Activated gamma-delta T cell treated with Interleukin-2 at 50 U/mL for 16 hours (primary cell): ENCODE measurements at regions not wholly inside any gene's neighbourhood (a gene's known extent, or its start where the extent isn't known, plus 50 kb on each side); places are given as distances from the start of the nearest gene placed in this dataset.

Experiments
- DNase-seq: peaks from one replicate; pipeline ENCODE4 v3.0.0-alpha.2; 2020

- DNase-seq: peak; percentile 7
Observed at GRCh38 chr5:67350618-67351201, 154.1 kb upstream of the CD180 start.

- DNase-seq: no peak
Observed at GRCh38 chr5:67350185-67350584, 153.6 kb upstream of the CD180 start.

GRCh38 chr5:67347821-67348220 lies 151.2 kb upstream of the CD180 start:
- no peak for DNase-seq

- no peak for DNase-seq
Observed at GRCh38 chr5:67346611-67347010, 150.0 kb upstream of the CD180 start.

GRCh38 chr5:67344870-67345269 lies 148.3 kb upstream of the CD180 start:
- no peak for DNase-seq

GRCh38 chr5:67343835-67344234 lies 147.2 kb upstream of the CD180 start:
- no peak for DNase-seq

- no peak for DNase-seq
Observed at GRCh38 chr5:67341478-67341877, 144.9 kb upstream of the CD180 start.

- DNase-seq: no peak
Observed at GRCh38 chr5:67339219-67339767, 142.7 kb upstream of the CD180 start.

- DNase-seq: no peak
Observed at GRCh38 chr5:67338421-67338820, 141.8 kb upstream of the CD180 start.

GRCh38 chr5:67337751-67338150 lies 141.2 kb upstream of the CD180 start:
- no peak for DNase-seq

- DNase-seq: no peak
Observed at GRCh38 chr5:67335426-67335825, 138.8 kb upstream of the CD180 start.

GRCh38 chr5:67334373-67334772 lies 137.8 kb upstream of the CD180 start:
- no peak for DNase-seq

GRCh38 chr5:67333171-67333570 lies 136.6 kb upstream of the CD180 start:
- no peak for DNase-seq

- DNase-seq: no peak
Observed at GRCh38 chr5:67331296-67331925, 134.8 kb upstream of the CD180 start.

GRCh38 chr5:67319935-67320725 lies 123.5 kb upstream of the CD180 start:
- no peak for DNase-seq

- no peak for DNase-seq
Observed at GRCh38 chr5:67318746-67319145, 122.1 kb upstream of the CD180 start.

GRCh38 chr5:67317603-67318002 lies 121.0 kb upstream of the CD180 start:
- DNase-seq: no peak

GRCh38 chr5:67316695-67317094 lies 120.1 kb upstream of the CD180 start:
- DNase-seq: no peak

GRCh38 chr5:67315082-67315989 lies 118.7 kb upstream of the CD180 start:
- DNase-seq: no peak

- no peak for DNase-seq
Observed at GRCh38 chr5:67311701-67312100, 115.1 kb upstream of the CD180 start.

GRCh38 chr5:67311208-67311607 lies 114.6 kb upstream of the CD180 start:
- DNase-seq: no peak

GRCh38 chr5:67310740-67311139 lies 114.1 kb upstream of the CD180 start:
- no peak for DNase-seq

GRCh38 chr5:67310169-67310568 lies 113.6 kb upstream of the CD180 start:
- DNase-seq: no peak
